ENCODE measurements at regions not wholly inside any gene's neighbourhood (a gene's known extent, or its start where the extent isn't known, plus 50 kb on each side); places are given as distances from the start of the nearest gene placed in this dataset.

GRCh38 chr11:107078375-107078774 is 60.1 kb upstream of the GUCY1A2 start:
- Histone ChIP-seq H3K4me1 (replicated peaks; ENCODE audit: insufficient read depth) (no peaks in the 10 kb centered on the region), H4K20me1 (ENCODE audit: insufficient read depth) (no peaks in the 10 kb centered on the region), H3K27ac (no peak overlapping the region), H3K27me3 (ENCODE audit: insufficient read depth, low read depth) (no peaks in the 10 kb centered on the region), H3F3A (ENCODE audit: insufficient read depth, low read depth) (no peaks in the 10 kb centered on the region; the same call in 1 of the 2 replicates), H3K79me2 (ENCODE audit: low read depth) (no peaks in the 10 kb centered on the region), H2AFZ (no peak overlapping the region), H3K36me3 (ENCODE audit: low read depth) (no peaks in the 10 kb centered on the region), H3K4me2 (no peak overlapping the region), H3K9me3 (ENCODE audit: insufficient read depth, low read depth) (no peaks in the 10 kb centered on the region), H3K4me3 (no peak overlapping the region), H3K9me2 (ENCODE audit: insufficient read depth) (no peaks in the 10 kb centered on the region)
- TF ChIP-seq CTCF (conservative IDR thresholded peaks at IDR 0.05), result no peak
- no peak for TF ChIP-seq EZH2 (IDR thresholded peaks at IDR 0.05; ENCODE audit: low read depth)
- no TSS peak for BruUV-seq (replicated peaks)
- DNase-seq, result no peak
- ChIA-PET CTCF (no interaction called here), POLR2A (ENCODE audit: unreplicated experiment) (no interaction called here)
- intact Hi-C loops (cut with micrococcal nuclease; ENCODE audit: unreplicated experiment), result no loop called here

- H4K20me1 ChIP-seq (ENCODE audit: insufficient read depth), result no peaks in the 10 kb centered on the region
- no peaks in the 10 kb centered on the region for H3K9me3 ChIP-seq (ENCODE audit: insufficient read depth, low read depth)
- no peaks in the 10 kb centered on the region for H3K4me1 ChIP-seq (replicated peaks; ENCODE audit: insufficient read depth)
- BruUV-seq (replicated peaks), result no TSS peak
- no peak for TF ChIP-seq EZH2 (IDR thresholded peaks at IDR 0.05; ENCODE audit: low read depth)
- no peak for TF ChIP-seq CTCF (conservative IDR thresholded peaks at IDR 0.05)
- no peaks in the 10 kb centered on the region; the same call in 1 of the 2 replicates for H3F3A ChIP-seq (ENCODE audit: insufficient read depth, low read depth)
- no peak overlapping the region for H3K4me3 ChIP-seq
- no peak overlapping the region for H2AFZ ChIP-seq
- H3K36me3 ChIP-seq (ENCODE audit: low read depth), result no peaks in the 10 kb centered on the region
- no peaks in the 10 kb centered on the region for H3K79me2 ChIP-seq (ENCODE audit: low read depth)
- ChIA-PET CTCF (no interaction called here), POLR2A (ENCODE audit: unreplicated experiment) (no interaction called here)
- H3K4me2 ChIP-seq, result no peak overlapping the region
- H3K27me3 ChIP-seq (ENCODE audit: insufficient read depth, low read depth), result no peaks in the 10 kb centered on the region
- no peak overlapping the region for H3K27ac ChIP-seq
- no peaks in the 10 kb centered on the region for H3K9me2 ChIP-seq (ENCODE audit: insufficient read depth)
- no peak for DNase-seq
- intact Hi-C loops (cut with micrococcal nuclease; ENCODE audit: unreplicated experiment), result no loop called here
These were observed 58.6 kb upstream of the GUCY1A2 start for GRCh38 chr11:107076832-107077231.

GRCh38 chr11:107071129-107071528 is 52.9 kb upstream of the GUCY1A2 start:
- intact Hi-C loops (cut with micrococcal nuclease; ENCODE audit: unreplicated experiment), result no loop called here

More at GRCh38 chr11:107071129-107071528, 52.9 kb upstream of the GUCY1A2 start:
- Histone ChIP-seq H3K4me3 (no peak overlapping the region), H4K20me1 (ENCODE audit: insufficient read depth) (no peaks in the 10 kb centered on the region), H3K4me2 (no peak overlapping the region), H3K4me1 (replicated peaks; ENCODE audit: insufficient read depth) (no peaks in the 10 kb centered on the region), H3F3A (ENCODE audit: insufficient read depth, low read depth) (no peaks in the 10 kb centered on the region), H3K36me3 (ENCODE audit: low read depth) (no peaks in the 10 kb centered on the region), H3K27ac (no peak overlapping the region), H3K9me3 (ENCODE audit: insufficient read depth, low read depth) (no peaks in the 10 kb centered on the region), H3K27me3 (ENCODE audit: insufficient read depth, low read depth) (no peaks in the 10 kb centered on the region), H3K79me2 (ENCODE audit: low read depth) (no peaks in the 10 kb centered on the region), H3K9me2 (ENCODE audit: insufficient read depth) (no peaks in the 10 kb centered on the region), H2AFZ (no peak overlapping the region)
- TF ChIP-seq EZH2 (IDR thresholded peaks at IDR 0.05; ENCODE audit: low read depth) (no peak), CTCF (conservative IDR thresholded peaks at IDR 0.05) (no peak)
- BruUV-seq (replicated peaks), result no TSS peak
- ChIA-PET CTCF (no interaction called here), POLR2A (ENCODE audit: unreplicated experiment) (no interaction called here)
- DNase-seq, result no peak
